Natural killer cell (primary cell): ENCODE measurements at regions not wholly inside any gene's neighbourhood (a gene's known extent, or its start where the extent isn't known, plus 50 kb on each side); places are given as distances from the start of the nearest gene placed in this dataset.

Experiments
- ATAC-seq, 3 donors: fragments of 150-1000 bp in 2 of 3; fragments of 200-7000 bp in 1 of 3; cut with Tn5 transposase; 1 replicate in 1 of 3; 2 replicates in 2 of 3; pipeline ENCODE4 v1.10.0; 2021; ENCODE audit warnings: mild to moderate bottlenecking in 2 of 3, moderate library complexity in 2 of 3
- DNase-seq, 2 donors: peaks; one replicate each; pipeline versions ENCODE4 v3.0.0 to v3.0.0-alpha.2; 2013 to 2021; ENCODE audit warnings: mixed read lengths in 1 of 2
- H3K27ac ChIP-seq: one replicate; pipeline ENCODE4 v1.5.1; 2013; ENCODE audit warnings: mild to moderate bottlenecking, low read length
- H3K27me3 ChIP-seq: one replicate; pipeline ENCODE4 v1.6.1; 2013; ENCODE audit warnings: low read length; ENCODE audit not compliant: control insufficient read depth, insufficient read depth
- H3K36me3 ChIP-seq: one replicate; pipeline ENCODE4 v1.6.1; 2013; ENCODE audit warnings: low read length; ENCODE audit not compliant: control insufficient read depth, insufficient read depth
- H3K4me1 ChIP-seq: one replicate; pipeline ENCODE4 v1.6.1; 2013; ENCODE audit warnings: low read length; ENCODE audit not compliant: control insufficient read depth, insufficient read depth
- H3K4me3 ChIP-seq: one replicate; pipeline ENCODE4 v1.5.1; 2013; ENCODE audit warnings: low read length
- H3K9me3 ChIP-seq: one replicate; pipeline ENCODE4 v1.6.1; 2013; ENCODE audit warnings: low read length; ENCODE audit not compliant: control insufficient read depth, insufficient read depth
- H3K27ac Mint-ChIP-seq, 2 donors: one replicate each; pipeline ENCODE4 v1.8.0; 2022; ENCODE audit warnings: mild to moderate bottlenecking in 2 of 2, mixed read lengths in 2 of 2, moderate library complexity in 1 of 2
- H3K27me3 Mint-ChIP-seq, 2 donors: one replicate each; pipeline ENCODE4 v1.8.0; 2022; ENCODE audit warnings: low read depth in 2 of 2, mixed read lengths in 2 of 2
- H3K36me3 Mint-ChIP-seq: one replicate; pipeline ENCODE4 v1.8.0; 2022; ENCODE audit warnings: mixed read lengths
- H3K4me1 Mint-ChIP-seq, 2 donors: one replicate each; pipeline ENCODE4 v1.8.0; 2022; ENCODE audit warnings: mixed read lengths in 2 of 2
- H3K4me3 Mint-ChIP-seq: one replicate; pipeline ENCODE4 v1.8.0; 2022; ENCODE audit warnings: mild to moderate bottlenecking, moderate library complexity, mixed read lengths
- H3K9me3 Mint-ChIP-seq, 2 donors: one replicate each; pipeline ENCODE4 v1.8.0; 2022; ENCODE audit warnings: mixed read lengths in 2 of 2
- WGBS: methylation state at CpG from one replicate; pipeline ENCODE4 v1.1.7; 2013; ENCODE audit warnings: missing lambda C conversion rate; ENCODE audit not compliant: insufficient coverage; 5-methylcytosine and 5-hydroxymethylcytosine counted together
- intact Hi-C: fragments of 100-400 bp; cut with micrococcal nuclease; formaldehyde crosslinking; loops from one replicate; pipeline ENCODE4 v1.14.2; 2022
- TF ChIP-seq, protein P1 (sequence below): fragments of 200-600 bp; IDR thresholded peaks from one replicate; pipeline ENCODE4 v1.8.0; 2022; ENCODE audit warnings: antibody characterized with exemption

DNA sequence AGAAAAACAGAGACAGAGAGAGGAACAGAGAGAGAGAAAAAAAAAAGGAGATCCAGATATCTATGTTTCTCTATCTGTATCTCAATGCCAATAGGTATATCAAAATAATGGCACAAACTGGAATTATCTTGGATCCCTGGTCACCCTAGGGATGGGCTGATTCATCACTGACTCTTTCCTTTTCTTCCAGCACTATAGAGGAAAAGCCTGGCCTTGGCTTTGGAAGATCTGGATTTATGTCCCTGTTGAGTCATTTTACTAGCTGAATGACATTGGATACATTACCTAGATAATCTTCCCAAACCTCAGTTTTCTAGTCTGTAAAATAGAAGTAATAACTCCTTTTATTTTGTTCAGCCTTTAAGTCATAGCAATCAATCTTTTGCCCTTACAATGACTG, 152.8 kb upstream of the GDF10 start:
- intact Hi-C loops, result no loop called here
- TF ChIP-seq, protein P1, sequence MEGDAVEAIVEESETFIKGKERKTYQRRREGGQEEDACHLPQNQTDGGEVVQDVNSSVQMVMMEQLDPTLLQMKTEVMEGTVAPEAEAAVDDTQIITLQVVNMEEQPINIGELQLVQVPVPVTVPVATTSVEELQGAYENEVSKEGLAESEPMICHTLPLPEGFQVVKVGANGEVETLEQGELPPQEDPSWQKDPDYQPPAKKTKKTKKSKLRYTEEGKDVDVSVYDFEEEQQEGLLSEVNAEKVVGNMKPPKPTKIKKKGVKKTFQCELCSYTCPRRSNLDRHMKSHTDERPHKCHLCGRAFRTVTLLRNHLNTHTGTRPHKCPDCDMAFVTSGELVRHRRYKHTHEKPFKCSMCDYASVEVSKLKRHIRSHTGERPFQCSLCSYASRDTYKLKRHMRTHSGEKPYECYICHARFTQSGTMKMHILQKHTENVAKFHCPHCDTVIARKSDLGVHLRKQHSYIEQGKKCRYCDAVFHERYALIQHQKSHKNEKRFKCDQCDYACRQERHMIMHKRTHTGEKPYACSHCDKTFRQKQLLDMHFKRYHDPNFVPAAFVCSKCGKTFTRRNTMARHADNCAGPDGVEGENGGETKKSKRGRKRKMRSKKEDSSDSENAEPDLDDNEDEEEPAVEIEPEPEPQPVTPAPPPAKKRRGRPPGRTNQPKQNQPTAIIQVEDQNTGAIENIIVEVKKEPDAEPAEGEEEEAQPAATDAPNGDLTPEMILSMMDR, result no peak
- Mint-ChIP-seq H3K36me3 (no peaks in the 10 kb centered on the region), H3K27me3 (peaks cover 0 to 12% of the 10 kb centered on the region in 2 donors), H3K27ac (no peak overlapping the region), H3K4me1 (no peaks in the 10 kb centered on the region), H3K9me3 (no peaks in the 10 kb centered on the region), H3K4me3 (no peak overlapping the region)
- Histone ChIP-seq H3K27me3 (no peaks in the 10 kb centered on the region), H3K4me3 (no peak overlapping the region), H3K36me3 (no peaks in the 10 kb centered on the region), H3K4me1 (no peaks in the 10 kb centered on the region), H3K27ac (no peak overlapping the region), H3K9me3 (no peaks in the 10 kb centered on the region)
- no peak for DNase-seq
- no peak for ATAC-seq

DNA sequence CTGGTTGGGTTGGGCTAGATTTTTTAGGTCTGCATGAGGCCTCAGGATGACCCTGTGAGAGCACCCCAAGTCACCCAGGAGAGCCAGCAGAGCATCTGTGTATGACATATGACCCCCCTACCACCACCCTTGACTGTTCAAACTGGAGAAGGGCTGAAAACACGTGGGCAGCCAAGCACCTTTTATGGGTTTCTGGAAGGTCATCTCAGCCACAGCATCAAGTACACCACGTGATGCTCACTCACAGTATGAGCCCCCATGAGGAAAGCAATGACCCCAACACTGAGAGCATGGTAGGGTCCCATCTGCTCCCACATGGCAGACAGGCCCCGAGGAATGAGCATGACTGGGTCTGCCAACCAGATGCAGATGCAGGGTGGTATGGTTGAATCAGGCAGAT, 149.4 kb upstream of the GDF10 start:
- DNase-seq (no peak), ATAC-seq (no peak)
- WGBS, result 82% methylated on average over 2 of the region's 3 CpGs
- peaks cover 5% of the 10 kb centered on the region for H3K9me3 ChIP-seq
- Mint-ChIP-seq H3K4me1 (no peaks in the 10 kb centered on the region), H3K9me3 (peaks cover 2 to 5% of the 10 kb centered on the region in 2 donors), H3K27me3 (peaks cover 0 to 13% of the 10 kb centered on the region in 2 donors), H3K4me3 (no peak overlapping the region), H3K36me3 (no peaks in the 10 kb centered on the region), H3K27ac (no peak overlapping the region)
- H3K36me3 ChIP-seq, result no peaks in the 10 kb centered on the region
- H3K4me3 ChIP-seq, result no peak overlapping the region
- H3K4me1 ChIP-seq, result no peaks in the 10 kb centered on the region
- no peaks in the 10 kb centered on the region for H3K27me3 ChIP-seq
- TF ChIP-seq, protein P1, result no peak
- no peak overlapping the region for H3K27ac ChIP-seq
- intact Hi-C loops, result no loop called here

DNA sequence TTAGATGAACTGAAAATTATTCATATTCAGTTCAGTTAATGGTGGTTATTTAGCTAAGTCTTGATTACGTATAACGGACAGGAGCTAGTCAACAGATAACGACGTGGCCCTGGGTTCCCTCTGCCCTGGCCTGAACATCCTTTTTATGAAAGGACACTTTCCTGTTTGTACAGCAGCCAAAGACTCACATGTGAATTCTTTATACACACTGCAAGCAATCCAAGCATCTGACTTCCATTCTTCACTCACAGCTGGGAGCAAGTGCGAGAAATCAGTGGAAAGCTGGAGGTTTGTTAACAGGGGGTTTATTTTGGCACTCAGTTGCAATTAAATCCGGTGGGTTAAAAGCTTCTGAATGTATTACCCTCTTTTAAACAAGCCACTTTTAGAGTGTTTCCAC, 148.1 kb upstream of the GDF10 start:
- WGBS, result 89% methylated on average over 5 of the region's 6 CpGs
- H3K4me3 ChIP-seq, result no peak overlapping the region
- DNase-seq (no peak), ATAC-seq (no peak)
- no peaks in the 10 kb centered on the region for H3K36me3 ChIP-seq
- Mint-ChIP-seq H3K27me3 (peaks cover 0 to 13% of the 10 kb centered on the region in 2 donors), H3K36me3 (no peaks in the 10 kb centered on the region), H3K9me3 (peaks cover 5 to 8% of the 10 kb centered on the region in 2 donors), H3K27ac (no peak overlapping the region), H3K4me1 (no peaks in the 10 kb centered on the region), H3K4me3 (no peak overlapping the region)
- H3K27me3 ChIP-seq, result no peaks in the 10 kb centered on the region
- TF ChIP-seq, protein P1, result no peak
- peaks cover 5% of the 10 kb centered on the region for H3K9me3 ChIP-seq
- intact Hi-C loops, result no loop called here
- H3K27ac ChIP-seq, result no peak overlapping the region
- H3K4me1 ChIP-seq, result no peaks in the 10 kb centered on the region

DNA sequence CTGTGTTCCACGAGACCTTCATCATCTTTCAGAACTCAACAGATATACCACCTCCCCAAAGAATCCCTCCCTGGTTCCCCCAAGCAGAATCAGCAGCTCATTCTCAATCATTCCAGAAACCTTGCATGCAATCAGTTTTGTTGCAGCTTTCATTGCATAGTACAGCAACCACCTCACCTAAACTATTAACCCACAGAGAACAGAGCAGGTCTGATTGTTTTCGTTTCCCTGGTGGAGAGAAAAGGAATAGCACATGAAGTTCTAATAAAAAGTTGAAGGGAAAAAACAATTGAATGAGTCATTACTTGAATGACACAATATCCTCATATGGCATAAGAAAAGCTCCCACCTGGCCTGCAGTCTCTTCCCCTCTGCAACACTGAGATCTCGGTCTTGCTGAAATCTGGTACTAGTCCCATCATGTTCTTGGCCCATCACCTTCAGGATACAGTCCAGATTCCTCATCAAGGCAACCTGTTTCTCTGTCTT, 147.1 kb upstream of the GDF10 start:
- WGBS, result 90% methylated on average over 2 of the region's 3 CpGs
- DNase-seq, result no peak

More for the DNA sequence above, 147.1 kb upstream of the GDF10 start:
- Histone ChIP-seq H3K4me1 (no peaks in the 10 kb centered on the region), H3K9me3 (peaks cover 5% of the 10 kb centered on the region), H3K4me3 (no peak overlapping the region), H3K36me3 (no peaks in the 10 kb centered on the region), H3K27ac (no peak overlapping the region), H3K27me3 (no peaks in the 10 kb centered on the region)
- Mint-ChIP-seq H3K4me1 (no peaks in the 10 kb centered on the region), H3K27ac (no peak overlapping the region), H3K4me3 (no peak overlapping the region), H3K27me3 (peaks cover 0 to 10% of the 10 kb centered on the region in 2 donors), H3K36me3 (no peaks in the 10 kb centered on the region), H3K9me3 (peaks cover 5 to 8% of the 10 kb centered on the region in 2 donors)
- intact Hi-C loops, result no loop called here
- TF ChIP-seq, protein P1, result no peak
- no peak for ATAC-seq
